Right ventricle myocardium inferior (tissue), 1 donor: ENCODE measurements at regions not wholly inside any gene's neighbourhood (a gene's known extent, or its start where the extent isn't known, plus 50 kb on each side); places are given as distances from the start of the nearest gene placed in this dataset.

ENCODE experiments used
- ATAC-seq: fragments of 200-7000 bp; cut with Tn5 transposase; one replicate; pipeline ENCODE4 v1.9.1; 2020; ENCODE audit warnings: mild to moderate bottlenecking, moderate library complexity
- DNase-seq: peaks from one replicate; pipeline ENCODE4 v3.0.0; 2021; ENCODE audit errors: missing footprints
- intact Hi-C: fragments of 100-400 bp; cut with DNase I; formaldehyde crosslinking; loops from one replicate; pipeline ENCODE4 v1.11.0; 2022
- donor health status: DM: no; HTN: yes; CAD: no; lungs with severe emphysema.

DNA sequence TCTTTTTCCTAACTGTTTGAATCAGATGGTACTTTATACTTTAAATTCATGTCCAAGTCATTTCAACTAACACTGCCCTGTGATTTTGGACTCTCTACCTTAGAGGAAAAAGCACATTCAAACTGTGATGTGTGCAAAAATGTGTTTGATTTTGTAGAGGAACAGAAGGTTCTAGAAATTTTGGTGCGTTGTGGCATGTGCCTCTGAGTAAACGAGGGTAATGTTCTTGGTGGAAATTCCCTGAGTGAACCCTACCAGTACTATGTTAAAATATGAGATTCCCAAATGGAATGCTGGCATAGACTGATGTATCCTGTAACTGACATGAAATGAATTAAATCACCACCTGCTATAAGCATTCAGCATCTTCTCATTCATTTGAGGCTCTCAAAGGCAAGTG, 901.9 kb upstream of the KLHL29 start:
- intact Hi-C loops: no loop called here
- DNase-seq: no peak

DNA sequence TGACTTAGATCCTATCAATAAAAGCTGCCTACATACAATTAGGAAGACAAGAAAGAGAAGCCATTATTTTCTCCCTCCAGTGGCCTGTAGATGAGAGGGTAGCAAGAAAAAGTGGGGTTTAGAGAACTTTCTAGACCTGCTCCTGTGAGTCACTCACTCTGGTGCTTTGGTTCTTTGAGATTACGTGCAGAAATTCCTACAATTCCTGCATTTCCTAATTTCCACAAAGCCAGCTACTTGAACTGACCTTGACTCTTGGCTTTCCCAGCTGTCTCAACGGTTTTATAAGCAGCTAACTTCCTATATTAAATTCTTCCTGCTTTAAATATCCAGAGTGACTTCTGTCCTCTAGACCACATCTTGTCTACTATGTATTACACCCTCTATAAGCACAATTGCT, 899.5 kb upstream of the KLHL29 start:
- intact Hi-C loops: no loop called here
- ATAC-seq (no peak), DNase-seq (no peak)

More for the DNA sequence above, 901.9 kb upstream of the KLHL29 start:
- no peak for ATAC-seq

DNA sequence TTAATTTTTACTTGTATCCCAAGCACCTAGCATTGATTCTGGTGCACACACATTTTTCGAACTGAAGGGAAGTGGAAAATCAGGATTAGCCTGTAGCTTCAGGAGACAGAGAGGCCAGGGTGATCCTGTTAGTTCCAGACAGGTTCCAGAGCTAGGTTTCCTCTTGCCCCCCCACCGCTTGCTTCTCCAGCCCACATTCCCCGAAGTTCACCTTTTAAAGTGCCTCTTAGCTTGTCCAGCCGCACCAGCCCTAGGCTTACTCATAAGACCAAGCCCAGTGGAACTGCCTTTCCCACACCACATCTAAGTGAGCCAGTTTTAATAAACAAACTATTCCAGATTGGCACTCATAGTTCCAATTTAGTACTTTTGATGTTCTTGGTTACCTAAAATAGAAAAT, 898.6 kb upstream of the KLHL29 start:
- ATAC-seq (no peak), DNase-seq (no peak)
- intact Hi-C loops: no loop called here

- no peak for ATAC-seq
- no peak for DNase-seq
- intact Hi-C loops: no loop called here
These were observed 897.9 kb upstream of the KLHL29 start for GRCh38 chr2:22487036-22487435.

- ATAC-seq (no peak), DNase-seq (no peak)
- intact Hi-C loops: no loop called here
These were observed 897.4 kb upstream of the KLHL29 start for GRCh38 chr2:22487541-22487940.

- intact Hi-C loops: no loop called here
- no peak for DNase-seq
- no peak for ATAC-seq
These were observed 893.5 kb upstream of the KLHL29 start for GRCh38 chr2:22491442-22491841.

- DNase-seq (no peak), ATAC-seq (no peak)
- intact Hi-C loops: no loop called here
These were observed 890.8 kb upstream of the KLHL29 start for GRCh38 chr2:22494156-22494555.

GRCh38 chr2:22497064-22497463, 887.9 kb upstream of the KLHL29 start:
- DNase-seq: no peak
- intact Hi-C loops: no loop called here
- no peak for ATAC-seq

GRCh38 chr2:22497789-22498188, 887.2 kb upstream of the KLHL29 start:
- ATAC-seq (no peak), DNase-seq (no peak)
- intact Hi-C loops: no loop called here

DNA sequence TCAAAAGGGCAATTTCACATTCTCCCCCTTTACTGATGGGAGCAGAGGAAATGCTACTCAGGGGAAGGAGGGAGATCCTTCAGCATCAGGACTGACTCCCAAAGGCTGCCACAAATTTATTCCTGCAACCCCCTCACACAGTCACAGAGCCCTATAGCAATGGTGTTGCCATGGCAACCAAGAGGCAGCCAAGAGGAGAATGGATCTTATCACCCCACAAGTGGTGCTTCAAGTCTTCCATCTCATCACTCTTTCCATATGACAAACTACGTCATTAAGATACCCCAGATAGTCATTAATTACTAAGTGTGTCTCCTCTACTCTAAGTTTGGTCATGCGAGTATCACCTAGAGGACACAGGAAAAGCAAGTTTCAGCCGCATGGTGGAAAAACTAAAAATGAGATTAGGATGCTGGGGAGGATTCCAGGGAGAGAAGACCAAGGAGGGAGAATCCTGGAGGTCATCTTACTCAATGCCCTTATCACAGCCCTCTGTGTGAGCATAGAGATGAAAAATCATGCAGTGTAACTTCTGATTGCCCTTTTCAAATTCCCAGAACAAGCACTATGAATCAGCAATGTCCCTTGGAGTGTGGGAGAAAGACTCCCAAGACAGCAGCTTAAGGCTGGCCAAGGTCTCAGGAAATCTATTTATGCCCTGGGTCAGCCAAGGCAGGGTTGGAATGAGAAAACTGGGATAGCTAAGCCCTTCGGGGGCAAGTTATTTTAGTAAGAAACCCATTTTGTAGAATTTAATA, 885.7 kb upstream of the KLHL29 start:
- no peak for DNase-seq
- peak; percentile 92 for ATAC-seq
- intact Hi-C loops: no loop called here

DNA sequence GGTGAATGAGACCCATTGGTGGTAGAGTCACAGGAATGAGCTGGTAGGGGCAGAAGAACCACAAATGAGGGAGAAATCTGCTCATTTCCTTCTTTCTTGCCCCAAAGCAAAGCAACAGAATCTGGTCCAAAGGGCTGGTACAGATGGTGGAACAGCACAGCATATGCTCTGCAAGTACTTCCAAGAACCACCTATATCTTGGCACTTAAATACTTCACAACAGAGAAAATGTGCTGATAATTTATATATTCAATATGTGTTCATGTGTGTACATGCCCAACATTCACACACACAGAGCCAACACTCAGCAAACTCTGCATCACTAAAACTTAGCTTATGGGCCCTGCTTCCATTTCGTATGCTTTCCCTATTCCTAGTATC, 884.4 kb upstream of the KLHL29 start:
- intact Hi-C loops: no loop called here
- no peak for ATAC-seq
- DNase-seq: no peak

DNA sequence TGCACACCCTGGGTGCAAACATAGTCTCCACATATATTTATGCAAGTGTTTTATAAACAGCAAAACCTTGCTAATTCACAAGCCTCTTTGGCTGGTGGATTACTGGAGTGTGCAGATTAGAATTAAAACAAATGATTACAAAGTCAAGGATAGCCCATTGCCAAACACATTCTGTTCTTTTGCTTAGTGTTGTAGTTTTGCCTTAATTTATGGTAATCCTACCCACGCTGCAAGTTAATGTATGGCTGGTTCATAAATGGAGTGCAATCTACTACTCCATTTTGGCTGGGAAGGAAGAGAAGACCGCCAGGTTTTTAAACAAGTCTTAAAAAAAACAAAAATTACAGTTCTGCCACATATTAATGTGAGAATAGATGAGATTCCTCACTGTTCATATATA, 883.1 kb upstream of the KLHL29 start:
- no peak for DNase-seq
- no peak for ATAC-seq
- intact Hi-C loops: no loop called here

- intact Hi-C loops: no loop called here
- DNase-seq (no peak), ATAC-seq (no peak)
These were observed 871.4 kb upstream of the KLHL29 start for GRCh38 chr2:22513563-22513962.

DNA sequence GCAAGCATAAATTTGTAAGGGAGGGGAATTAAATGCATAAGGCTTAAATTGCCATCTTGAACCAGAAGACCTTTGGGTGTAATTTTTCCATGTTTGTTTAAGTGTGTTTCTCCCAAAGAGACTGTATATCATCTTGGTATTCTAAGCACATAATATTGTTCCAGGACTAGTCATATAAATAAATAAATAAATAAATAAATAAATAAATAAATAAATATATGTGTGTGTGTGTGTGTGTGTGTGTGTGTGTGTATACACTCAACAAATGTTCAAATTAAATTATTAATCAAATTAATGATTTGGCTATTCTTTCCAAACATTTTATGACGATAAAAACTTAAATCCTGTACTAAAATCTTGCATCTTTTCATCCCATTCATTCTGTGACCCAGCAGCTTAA, 867.8 kb upstream of the KLHL29 start:
- DNase-seq (no peak), ATAC-seq (no peak)
- intact Hi-C loops: no loop called here

GRCh38 chr2:22518641-22519040, 866.3 kb upstream of the KLHL29 start:
- intact Hi-C loops: no loop called here
- no peak for ATAC-seq

DNA sequence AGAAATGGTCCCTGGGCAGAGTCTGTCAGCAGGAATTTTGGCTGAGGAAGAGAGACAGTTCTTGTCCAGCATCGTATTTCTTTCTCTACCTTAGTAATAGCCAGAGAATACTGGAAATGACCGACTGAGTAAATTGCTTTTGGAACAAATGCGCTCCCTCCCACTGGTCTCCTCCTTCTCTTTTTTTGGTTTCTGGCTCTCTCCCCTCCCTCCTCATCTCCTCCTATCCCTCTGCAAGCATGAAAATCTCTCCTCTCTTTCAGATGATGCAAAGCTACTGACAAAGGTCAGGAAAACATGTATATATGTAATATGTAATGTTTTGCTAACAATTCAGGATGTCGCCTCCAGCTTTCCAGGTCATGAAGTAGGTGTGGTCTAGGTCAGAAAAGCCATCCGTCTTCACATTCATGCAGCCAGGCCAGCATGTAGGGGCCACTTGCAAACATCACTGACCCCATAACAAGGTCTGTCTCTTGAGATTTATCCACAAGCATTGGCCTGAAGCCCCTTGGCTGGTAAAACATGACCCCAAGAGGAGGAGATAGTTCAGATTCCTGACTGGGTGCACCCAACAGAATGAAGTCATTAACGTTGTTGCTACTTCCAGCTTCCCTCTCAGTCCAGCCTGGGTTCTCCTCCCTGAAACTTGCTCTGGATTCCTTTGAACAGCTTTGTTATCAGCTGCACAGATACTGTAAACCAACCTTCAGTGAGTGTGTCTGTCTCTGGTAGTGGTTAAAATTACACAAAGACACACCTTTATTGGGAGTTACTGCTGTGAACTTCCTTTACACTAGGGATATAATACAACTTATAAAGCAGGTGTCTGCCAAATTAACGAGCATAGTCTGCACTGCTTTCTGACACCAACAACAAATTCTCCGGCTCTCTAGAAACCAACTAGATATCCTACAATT, 864.4 kb upstream of the KLHL29 start:
- intact Hi-C loops: no loop called here
- ATAC-seq (no peak), DNase-seq (no peak)

More at GRCh38 chr2:22518641-22519040, 866.3 kb upstream of the KLHL29 start:
- DNase-seq: no peak

DNA sequence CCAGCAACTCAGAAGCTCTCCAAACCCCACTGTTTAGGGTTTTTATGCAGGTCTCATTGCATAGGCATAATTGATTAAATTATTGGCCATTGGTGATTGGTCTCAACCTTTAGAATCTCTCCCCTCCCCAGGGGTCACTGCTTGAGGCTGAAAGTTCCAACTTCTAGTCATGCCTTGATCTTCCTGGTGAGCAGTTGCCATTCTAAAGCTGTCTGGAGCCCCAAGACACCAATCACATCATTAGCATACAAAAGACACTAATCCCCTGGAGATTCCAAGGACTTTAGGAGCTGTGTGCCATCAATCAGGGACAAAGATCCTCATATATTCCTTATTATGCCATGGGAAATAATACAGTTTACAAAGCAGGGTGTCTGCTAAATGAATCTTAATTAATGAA, 863.4 kb upstream of the KLHL29 start:
- intact Hi-C loops: no loop called here
- DNase-seq (no peak), ATAC-seq (no peak)

DNA sequence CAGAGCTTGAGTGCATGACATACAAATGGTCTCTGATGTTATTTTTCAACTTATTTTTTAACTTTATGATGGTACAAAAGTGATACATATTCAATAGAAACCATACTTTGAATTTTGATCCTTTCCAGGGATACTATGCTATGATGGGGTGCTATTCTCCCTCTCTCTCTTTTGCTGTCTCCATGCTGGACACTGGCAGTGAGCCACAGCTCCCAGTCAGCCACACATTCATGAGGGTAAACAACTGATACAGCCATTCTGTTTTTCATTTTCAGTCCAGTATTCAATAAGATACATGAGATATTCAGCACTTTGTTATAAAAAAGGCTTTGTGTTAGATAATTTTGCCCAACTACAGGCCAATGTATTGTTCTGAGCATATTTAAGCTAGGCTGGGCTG, 859.3 kb upstream of the KLHL29 start:
- ATAC-seq (no peak), DNase-seq (no peak)
- intact Hi-C loops: no loop called here

GRCh38 chr2:22530131-22530530, 854.8 kb upstream of the KLHL29 start:
- DNase-seq: no peak

GRCh38 chr2:22536133-22536532, 848.8 kb upstream of the KLHL29 start:
- intact Hi-C loops: no loop called here
- no peak for DNase-seq
- ATAC-seq: no peak

More at GRCh38 chr2:22530131-22530530, 854.8 kb upstream of the KLHL29 start:
- intact Hi-C loops: no loop called here
- no peak for ATAC-seq
